Activated B cell treated with CpG ODN at 0.5 μM for 24 hours (primary cell): ENCODE measurements at regions not wholly inside any gene's neighbourhood (a gene's known extent, or its start where the extent isn't known, plus 50 kb on each side); places are given as distances from the start of the nearest gene placed in this dataset.

ENCODE experiments used
- ATAC-seq: fragments of 200-7000 bp; cut with Tn5 transposase; one replicate; pipeline ENCODE4 v1.10.0; 2021; ENCODE audit warnings: low read depth, mild to moderate bottlenecking, moderate library complexity
- CTCF ChIA-PET: fragments of 350-600 bp; sonication (Branson Sonifier 250); formaldehyde crosslinking; loops from one replicate; lab custom pipeline; 2021; ENCODE audit warnings: antibody characterized with exemption; lab: Charles Lee
- POLR2A ChIA-PET: fragments of 350-600 bp; sonication (Branson Sonifier 250); formaldehyde crosslinking; loops from one replicate; lab custom pipeline; 2021; ENCODE audit warnings: antibody characterized with exemption; lab: Charles Lee
- DNase-seq: peaks from one replicate; pipeline ENCODE4 v3.0.0; 2022
- H3K27ac Mint-ChIP-seq: one replicate; pipeline ENCODE4 v1.8.0; 2020; ENCODE audit warnings: mixed read lengths
- H3K27me3 Mint-ChIP-seq: one replicate; pipeline ENCODE4 v1.8.0; 2021; ENCODE audit warnings: mixed read lengths
- H3K36me3 Mint-ChIP-seq: one replicate; pipeline ENCODE4 v1.8.0; 2021; ENCODE audit warnings: low read depth, mixed read lengths
- H3K4me1 Mint-ChIP-seq: one replicate; pipeline ENCODE4 v1.8.0; 2021; ENCODE audit warnings: mixed read lengths
- H3K4me3 Mint-ChIP-seq: one replicate; pipeline ENCODE4 v1.8.0; 2020; ENCODE audit warnings: mild to moderate bottlenecking, mixed read lengths
- H3K9me3 Mint-ChIP-seq: one replicate; pipeline ENCODE4 v1.8.0; 2020; ENCODE audit warnings: mixed read lengths
- CTCF ChIP-seq: fragments of 200-600 bp; IDR thresholded peaks from one replicate; pipeline ENCODE4 v1.8.0; 2022; ENCODE audit warnings: antibody characterized with exemption, mild to moderate bottlenecking
- intact Hi-C: fragments of 100-400 bp; cut with micrococcal nuclease; formaldehyde crosslinking; loops from one replicate; pipeline ENCODE4 v1.15.1; 2024

- DNase-seq (no peak), ATAC-seq (no peak)
- no peak for TF ChIP-seq CTCF
- ChIA-PET POLR2A (no interaction called here), CTCF (no interaction called here)
- Mint-ChIP-seq H3K9me3 (peaks cover 17% of the 10 kb centered on the region), H3K27ac (no peak overlapping the region), H3K27me3 (peaks cover 1% of the 10 kb centered on the region), H3K36me3 (no peaks in the 10 kb centered on the region), H3K4me1 (no peaks in the 10 kb centered on the region), H3K4me3 (no peak overlapping the region)
- intact Hi-C loops, result no loop called here
These were observed 215.5 kb upstream of the CWC22 start for GRCh38 chr2:180222644-180223043.

GRCh38 chr2:180219491-180219890 is 212.4 kb upstream of the CWC22 start:
- DNase-seq (no peak), ATAC-seq (no peak)
- H3K4me3 Mint-ChIP-seq, result no peak overlapping the region
- peaks cover 13% of the 10 kb centered on the region for H3K9me3 Mint-ChIP-seq
- peaks cover 3% of the 10 kb centered on the region for H3K27me3 Mint-ChIP-seq
- TF ChIP-seq CTCF, result no peak
- no peak overlapping the region for H3K27ac Mint-ChIP-seq
- no peaks in the 10 kb centered on the region for H3K36me3 Mint-ChIP-seq
- H3K4me1 Mint-ChIP-seq, result no peaks in the 10 kb centered on the region
- CTCF ChIA-PET, result no interaction called here
- intact Hi-C loops, result no loop called here
- POLR2A ChIA-PET, result no interaction called here

GRCh38 chr2:180208841-180209240 is 201.7 kb upstream of the CWC22 start:
- CTCF ChIA-PET, result no interaction called here
- intact Hi-C loops, result no loop called here
- POLR2A ChIA-PET, result no interaction called here
- Mint-ChIP-seq H3K27me3 (no peaks in the 10 kb centered on the region), H3K27ac (no peak overlapping the region), H3K4me3 (no peak overlapping the region), H3K9me3 (no peaks in the 10 kb centered on the region), H3K36me3 (no peaks in the 10 kb centered on the region), H3K4me1 (no peaks in the 10 kb centered on the region)
- ATAC-seq (no peak), DNase-seq (no peak)
- TF ChIP-seq CTCF, result no peak

- TF ChIP-seq CTCF, result no peak
- DNase-seq (no peak), ATAC-seq (no peak)
- no peak overlapping the region for H3K27ac Mint-ChIP-seq
- POLR2A ChIA-PET, result no interaction called here
- H3K9me3 Mint-ChIP-seq, result no peaks in the 10 kb centered on the region
- H3K4me3 Mint-ChIP-seq, result no peak overlapping the region
- CTCF ChIA-PET, result no interaction called here
- intact Hi-C loops, result no loop called here
- no peaks in the 10 kb centered on the region for H3K4me1 Mint-ChIP-seq
- no peaks in the 10 kb centered on the region for H3K27me3 Mint-ChIP-seq
- no peaks in the 10 kb centered on the region for H3K36me3 Mint-ChIP-seq
These were observed 198.6 kb upstream of the CWC22 start for GRCh38 chr2:180205621-180206235.

- POLR2A ChIA-PET, result no interaction called here
- CTCF ChIA-PET, result no interaction called here
- no peak for ATAC-seq
These were observed 196.9 kb upstream of the CWC22 start for GRCh38 chr2:180203972-180204371.

More at GRCh38 chr2:180203972-180204371, 196.9 kb upstream of the CWC22 start:
- no peak for TF ChIP-seq CTCF
- Mint-ChIP-seq H3K4me3 (no peak overlapping the region), H3K9me3 (no peaks in the 10 kb centered on the region), H3K27me3 (no peaks in the 10 kb centered on the region), H3K27ac (no peak overlapping the region), H3K4me1 (no peaks in the 10 kb centered on the region), H3K36me3 (no peaks in the 10 kb centered on the region)
- intact Hi-C loops, result no loop called here
- no peak for DNase-seq
